Fibroblast of lung (primary cell): ENCODE measurements at regions not wholly inside any gene's neighbourhood (a gene's known extent, or its start where the extent isn't known, plus 50 kb on each side); places are given as distances from the start of the nearest gene placed in this dataset.

Experiments
- CTCF ChIP-seq, 2 donors: IDR thresholded peaks in 1 of 2; conservative IDR thresholded peaks in 1 of 2; 1 replicate in 1 of 2; 2 replicates in 1 of 2; pipeline ENCODE4 v1.5.1; 2011 to 2012; ENCODE audit warnings: low read length in 2 of 2, control low read depth in 1 of 2, inconsistent platforms in 1 of 2, low read depth in 1 of 2, mild to moderate bottlenecking in 1 of 2
- EZH2 ChIP-seq: IDR thresholded peaks from 2 replicates; pipeline ENCODE4 v1.5.1; 2012; ENCODE audit warnings: low read length, control low read depth, mild to moderate bottlenecking; ENCODE audit errors: missing control alignments

GRCh38 chr22:22703715-22704114 lies 59.3 kb downstream of the GGTLC2 start:
- TF ChIP-seq CTCF (conservative IDR thresholded peaks at IDR 0.05 in 1 of 2, IDR thresholded peaks at IDR 0.05 in 1 of 2; ENCODE audit: low read depth in 1 of 2, low read length in 2 of 2), result no peak
- TF ChIP-seq EZH2, result no peak
